HepG2 (cell line): ENCODE measurements at regions not wholly inside any gene's neighbourhood (a gene's known extent, or its start where the extent isn't known, plus 50 kb on each side); places are given as distances from the start of the nearest gene placed in this dataset.

Source experiments
- ATAC-seq: fragments of 200-7000 bp; cut with Tn5 transposase; 3 replicates; pipeline ENCODE4 v1.9.1; 2020; ENCODE audit warnings: mild to moderate bottlenecking, moderate library complexity
- BruUV-seq: library from RNA; stranded (reverse); fragments of 400-500 nt; replicated peaks from 2 replicates; lab custom pipeline; 2021; lab: Mats Ljungman, UMichigan
- CTCF ChIA-PET: fragments of 300-600 bp; formaldehyde crosslinking; extraction: SDS; loops from one replicate; lab custom pipeline; 2021; ENCODE audit warnings: low total read pairs, inconsistent platforms, low intra/inter-chr PET ratio; lab: Yijun Ruan, JAX
- POLR2A ChIA-PET: fragments of 350-600 bp; sonication (Branson Sonifier 250); formaldehyde crosslinking; loops from one replicate; lab custom pipeline; 2020; ENCODE audit warnings: antibody characterized with exemption, inconsistent platforms; lab: Yijun Ruan, JAX
- DNase-seq: peaks from one replicate; pipeline ENCODE4 v3.0.0-alpha.2; 2015; ENCODE audit warnings: low spot score
- FAIRE-seq: peaks from 3 replicates; lab custom pipeline; 2011; peaks lifted over from hg19 to GRCh38; lab: Jason Lieb, UNC
- H2AFZ ChIP-seq: one replicate; pipeline ENCODE4 v1.6.1; 2011; ENCODE audit warnings: low read length, inconsistent platforms
- H3K27ac ChIP-seq: fragments of 300-600 bp; 3 replicates; pipeline ENCODE4 v1.8.0; 2011; ENCODE audit warnings: mixed run types, mild to moderate bottlenecking, mixed read lengths, low read length, inconsistent platforms; ENCODE audit not compliant: insufficient read depth; ENCODE audit errors: extremely low read length
- H3K27me3 ChIP-seq, 2 experiments: fragments of 200-600 bp in 1 of 2; 2 replicates in 1 of 2; 3 replicates in 1 of 2; pipeline versions ENCODE4 v1.6.0 to v1.8.0; 2011; ENCODE audit warnings: low read length in 2 of 2, mild to moderate bottlenecking in 2 of 2, moderate library complexity in 2 of 2, inconsistent platforms in 1 of 2; ENCODE audit not compliant: insufficient read depth in 2 of 2, control insufficient read depth in 1 of 2
- H3K36me3 ChIP-seq, 2 experiments: fragments of 200-600 bp in 1 of 2; replicated peaks in 1 of 2; 2 replicates in 1 of 2; 3 replicates in 1 of 2; pipeline versions ENCODE4 v1.5.1 to v1.8.0; 2011; ENCODE audit warnings: low read length in 2 of 2, inconsistent platforms in 1 of 2; ENCODE audit not compliant: insufficient read depth in 2 of 2, control insufficient read depth in 1 of 2
- H3K4me1 ChIP-seq: 2 replicates; pipeline ENCODE4 v1.5.1; 2012; ENCODE audit warnings: low read length, inconsistent platforms; ENCODE audit not compliant: insufficient read depth
- H3K4me2 ChIP-seq: 2 replicates; pipeline ENCODE4 v1.6.0; 2011; ENCODE audit warnings: low read depth, low read length, inconsistent platforms
- H3K4me3 ChIP-seq, 3 experiments: fragments of 200-600 bp in 1 of 3; sonication (generic), shearing (Covaris generic) in 1 of 3; replicated peaks in 1 of 3; 2 replicates each; pipeline ENCODE4 v1.5.1; 2011 to 2016; ENCODE audit warnings: low read length in 3 of 3, inconsistent platforms in 2 of 3, low read depth in 2 of 3, mild to moderate bottlenecking in 2 of 3, control low read depth in 1 of 3, mixed read lengths in 1 of 3; ENCODE audit not compliant: insufficient read depth in 1 of 3
- H3K79me2 ChIP-seq: one replicate; pipeline ENCODE4 v1.6.1; 2011; ENCODE audit warnings: low read length, inconsistent platforms; ENCODE audit not compliant: insufficient read depth
- H3K9ac ChIP-seq: 2 replicates; pipeline ENCODE4 v1.6.0; 2011; ENCODE audit warnings: mild to moderate bottlenecking, low read depth, low read length, inconsistent platforms; ENCODE audit not compliant: insufficient read depth
- H3K9me3 ChIP-seq: 2 replicates; pipeline ENCODE4 v1.5.1; 2012; ENCODE audit warnings: mild to moderate bottlenecking, low read length
- H4K20me1 ChIP-seq: 2 replicates; pipeline ENCODE4 v1.6.0; 2011; ENCODE audit warnings: inconsistent platforms, mild to moderate bottlenecking, low read length, moderate library complexity; ENCODE audit not compliant: insufficient read depth
- CEBPG ChIP-seq: IDR thresholded peaks from 2 replicates; pipeline ENCODE4 v1.6.1; 2016
- CREB1 ChIP-seq, 2 experiments: fragments of 450-650 bp in 1 of 2; IDR thresholded peaks; 2 replicates each; pipeline ENCODE4 v1.6.1; 2016 to 2017; ENCODE audit warnings: control low read depth in 1 of 2, mild to moderate bottlenecking in 1 of 2, missing compliant biosample characterization in 1 of 2, missing genetic modification characterization in 1 of 2
- ELF3 ChIP-seq: IDR thresholded peaks from 2 replicates; pipeline ENCODE4 v1.6.1; 2016; ENCODE audit warnings: missing genetic modification reagents, missing compliant biosample characterization
- NCOR1 ChIP-seq: fragments of 200-600 bp; sonication (generic); IDR thresholded peaks from 2 replicates; pipeline ENCODE4 v1.7.0; 2017; ENCODE audit warnings: antibody characterized with exemption, low read length, borderline replicate concordance
- SP5 ChIP-seq: IDR thresholded peaks from 2 replicates; pipeline ENCODE4 v1.6.1; 2016; ENCODE audit warnings: low read depth, borderline replicate concordance
- ZBED4 ChIP-seq: sonication (generic); formaldehyde crosslinking; IDR thresholded peaks from 2 replicates; pipeline ENCODE4 v1.4.0; 2020; ENCODE audit warnings: missing genetic modification reagents, borderline replicate concordance
- ZFP90 ChIP-seq: sonication (generic); formaldehyde crosslinking; IDR thresholded peaks from 2 replicates; pipeline ENCODE4 v1.8.0; 2022; ENCODE audit warnings: missing genetic modification reagents, mild to moderate bottlenecking, inconsistent platforms, borderline replicate concordance
- ZIK1 ChIP-seq: sonication (generic); formaldehyde crosslinking; IDR thresholded peaks from 2 replicates; pipeline ENCODE4 v1.5.0; 2020; ENCODE audit warnings: mild to moderate bottlenecking, low read depth, missing genetic modification reagents, borderline replicate concordance
- ZNF275 ChIP-seq: sonication (generic); formaldehyde crosslinking; IDR thresholded peaks from 2 replicates; pipeline ENCODE4 v1.8.0; 2022; ENCODE audit warnings: missing genetic modification reagents, mild to moderate bottlenecking, inconsistent platforms, borderline replicate concordance
- ZNF296 ChIP-seq: sonication (generic); formaldehyde crosslinking; conservative IDR thresholded peaks from 2 replicates; pipeline ENCODE4 v1.5.0; 2020; ENCODE audit warnings: mild to moderate bottlenecking, missing genetic modification reagents
- ZNF564 ChIP-seq: sonication (generic); formaldehyde crosslinking; IDR thresholded peaks from 2 replicates; pipeline ENCODE4 v1.8.1; 2023; ENCODE audit warnings: mild to moderate bottlenecking, missing genetic modification reagents
- ZNF629 ChIP-seq: sonication (generic); formaldehyde crosslinking; conservative IDR thresholded peaks from 2 replicates; pipeline ENCODE4 v1.5.0; 2020; ENCODE audit warnings: missing genetic modification reagents
- ZNF674 ChIP-seq: sonication (generic); formaldehyde crosslinking; IDR thresholded peaks from 2 replicates; pipeline ENCODE4 v1.5.0; 2020; ENCODE audit warnings: low read depth, mild to moderate bottlenecking, missing genetic modification reagents
- ZNF781 ChIP-seq: sonication (generic); formaldehyde crosslinking; IDR thresholded peaks from 2 replicates; pipeline ENCODE4 v1.5.1; 2020; ENCODE audit warnings: borderline replicate concordance, mild to moderate bottlenecking, missing genetic modification reagents; ENCODE audit errors: not compliant biosample characterization
- ZSCAN5A ChIP-seq: sonication (generic); formaldehyde crosslinking; IDR thresholded peaks from 2 replicates; pipeline ENCODE4 v1.8.0; 2022; ENCODE audit warnings: mild to moderate bottlenecking, missing genetic modification reagents, borderline replicate concordance
- WGBS: methylation state at CpG from one replicate; pipeline ENCODE4 v1.1.6; 2017; ENCODE audit warnings: low lambda C conversion rate; 5-methylcytosine and 5-hydroxymethylcytosine counted together
- in situ Hi-C: cut with HindIII; loops from 2 replicates; pipeline ENCODE4 v1.10.0; 2017; ENCODE audit warnings: low pct_unique_long_range_greater_than_20kb; ENCODE audit not compliant: extremely low pct_ligation_motif_present
- intact Hi-C: fragments of 100-400 bp; cut with micrococcal nuclease; formaldehyde crosslinking; loops from one replicate; pipeline ENCODE4 v1.10.0; 2022; ENCODE audit not compliant: unreplicated experiment

GRCh38 chr17:27078296-27078695, 215.6 kb upstream of the WSB1 start:
- POLR2A ChIA-PET = no interaction called here
- Histone ChIP-seq H4K20me1 (no peaks in the 10 kb centered on the region), H3K4me1 (no peaks in the 10 kb centered on the region), H3K4me3 (no peak overlapping the region), H3K27ac (no peak overlapping the region), H3K4me2 (no peak overlapping the region), H3K27me3 (0 out of 5 replicates have a peak, but pooled peaks cover 0 to 3% of the 10 kb centered on the region in 2 experiments), H3K9me3 (no peaks in the 10 kb centered on the region), H3K9ac (no peak overlapping the region), H3K36me3 (no peaks in the 10 kb centered on the region), H2AFZ (no peak overlapping the region), H3K79me2 (no peaks in the 10 kb centered on the region)
- intact Hi-C loops = no loop called here
- ATAC-seq (no peak), FAIRE-seq (no peak), DNase-seq (no peak)
- no TSS peak for BruUV-seq
- CTCF ChIA-PET = no interaction called here
- in situ Hi-C loops = no loop called here
- no peak for TF ChIP-seq ZBED4 (CRISPR knock-in tag)
- no peak for TF ChIP-seq ZNF674 (CRISPR knock-in tag)
- TF ChIP-seq CREB1 (IDR thresholded peaks at IDR 0.05) = no peak
- no peak for TF ChIP-seq CREB1 (CRISPR knock-in tag; IDR thresholded peaks at IDR 0.05)
- no peak for TF ChIP-seq NCOR1
- TF ChIP-seq ZSCAN5A (CRISPR knock-in tag) = no peak
- no peak for TF ChIP-seq ZNF781
- no peak for TF ChIP-seq CEBPG (CRISPR knock-in tag)
- TF ChIP-seq ZFP90 = no peak
- TF ChIP-seq ZNF629 (CRISPR knock-in tag) = no peak
- no peak for TF ChIP-seq ZNF296
- TF ChIP-seq ELF3 (CRISPR knock-in tag) = no peak
- TF ChIP-seq SP5 (CRISPR knock-in tag) = no peak
- no peak for TF ChIP-seq ZIK1 (CRISPR knock-in tag)
- TF ChIP-seq ZNF564 (CRISPR knock-in tag) = no peak
- TF ChIP-seq ZNF275 (CRISPR knock-in tag) = no peak
- 0% methylated on average over 2 of the region's 2 CpGs for WGBS
